Kidney epithelial cell (primary cell): ENCODE measurements at regions not wholly inside any gene's neighbourhood (a gene's known extent, or its start where the extent isn't known, plus 50 kb on each side); places are given as distances from the start of the nearest gene placed in this dataset.

Experiments used
- DNase-seq: peaks from one replicate; pipeline ENCODE4 v3.0.0-alpha.2; 2010; ENCODE audit warnings: low read depth
- H3K27me3 ChIP-seq: 2 replicates; pipeline ENCODE4 v1.6.0; 2011; ENCODE audit warnings: low read length; ENCODE audit not compliant: control insufficient read depth, insufficient read depth
- H3K36me3 ChIP-seq: 2 replicates; pipeline ENCODE4 v1.5.1; 2011; ENCODE audit warnings: low read length; ENCODE audit not compliant: control insufficient read depth, insufficient read depth
- H3K4me3 ChIP-seq: 2 replicates; pipeline ENCODE4 v1.5.1; 2011; ENCODE audit warnings: low read depth, mild to moderate bottlenecking, control low read depth, low read length
- CTCF ChIP-seq: IDR thresholded peaks from 2 replicates; pipeline ENCODE4 v1.5.1; 2011; ENCODE audit warnings: mild to moderate bottlenecking, moderate library complexity, low read length, control low read depth, inconsistent platforms; ENCODE audit not compliant: insufficient read depth, poor library complexity, severe bottlenecking

- no peak for DNase-seq
- Histone ChIP-seq H3K36me3 (no peaks in the 10 kb centered on the region), H3K4me3 (no peak overlapping the region), H3K27me3 (no peaks in the 10 kb centered on the region)
- TF ChIP-seq CTCF = no peak
Observed at GRCh38 chr18:66734451-66734850, 130.6 kb upstream of the CDH19 start.

GRCh38 chr18:66731890-66732289 lies 128.0 kb upstream of the CDH19 start:
- no peak for DNase-seq
- Histone ChIP-seq H3K36me3 (no peaks in the 10 kb centered on the region), H3K4me3 (no peak overlapping the region), H3K27me3 (no peaks in the 10 kb centered on the region)
- TF ChIP-seq CTCF = no peak

GRCh38 chr18:66729442-66730239 lies 125.8 kb upstream of the CDH19 start:
- no peaks in the 10 kb centered on the region for H3K36me3 ChIP-seq
- H3K4me3 ChIP-seq = no peak overlapping the region
- TF ChIP-seq CTCF = no peak
- DNase-seq = no peak
- no peaks in the 10 kb centered on the region for H3K27me3 ChIP-seq

GRCh38 chr18:66728951-66729350 lies 125.1 kb upstream of the CDH19 start:
- no peak for TF ChIP-seq CTCF
- Histone ChIP-seq H3K4me3 (no peak overlapping the region), H3K27me3 (no peaks in the 10 kb centered on the region), H3K36me3 (no peaks in the 10 kb centered on the region)
- DNase-seq = no peak

- H3K36me3 ChIP-seq = no peaks in the 10 kb centered on the region
- no peak for TF ChIP-seq CTCF
- DNase-seq = no peak
- no peaks in the 10 kb centered on the region for H3K27me3 ChIP-seq
- H3K4me3 ChIP-seq = no peak overlapping the region
Observed at GRCh38 chr18:66727991-66728390, 124.1 kb upstream of the CDH19 start.
